K562 (cell line): ENCODE measurements at regions not wholly inside any gene's neighbourhood (a gene's known extent, or its start where the extent isn't known, plus 50 kb on each side); places are given as distances from the start of the nearest gene placed in this dataset.

Source experiments
- ATAC-seq: fragments of 200-7000 bp; cut with Tn5 transposase; 3 replicates; pipeline ENCODE4 v1.9.1; 2020; ENCODE audit warnings: moderate library complexity
- BruUV-seq: library from RNA; stranded (reverse); fragments of 400-500 nt; replicated peaks from 2 replicates; lab custom pipeline; 2021; lab: Mats Ljungman, UMichigan
- CTCF ChIA-PET: fragments of 300-600 bp; formaldehyde crosslinking; extraction: SDS; loops from one replicate; lab custom pipeline; 2021; ENCODE audit warnings: low intra/inter-chr PET ratio; lab: Yijun Ruan, JAX
- POLR2A ChIA-PET: fragments of 300-600, 350-650 bp; sonication (Branson Sonifier 250); formaldehyde crosslinking; extraction: SDS; loops from one replicate; lab custom pipeline; 2021; ENCODE audit warnings: antibody characterized with exemption, inconsistent platforms; lab: Yijun Ruan, JAX
- DNase-seq, 4 experiments: peaks; one replicate each; pipeline versions ENCODE4 v3.0.0 to v3.0.0-alpha.2; 2011 to 2018; ENCODE audit warnings: low spot score in 3 of 4, mixed read lengths in 3 of 4; ENCODE audit errors: extremely low read depth in 1 of 4
- FAIRE-seq: peaks from 2 replicates; lab custom pipeline; 2011; peaks lifted over from hg19 to GRCh38; lab: Jason Lieb, UNC
- H2AFZ ChIP-seq: 2 replicates; pipeline ENCODE4 v1.6.0; 2011; ENCODE audit warnings: low read depth, low read length, control low read depth, inconsistent platforms
- H3K27ac ChIP-seq: fragments of 200-600 bp; 3 replicates; pipeline ENCODE4 v1.8.0; 2011; ENCODE audit warnings: low read depth, mild to moderate bottlenecking, control low read depth, inconsistent platforms, low read length, moderate library complexity, mixed read lengths; ENCODE audit errors: extremely low read depth
- H3K27me3 ChIP-seq, 2 experiments: fragments of 300-600 bp in 1 of 2; 2 replicates in 1 of 2; 3 replicates in 1 of 2; pipeline versions ENCODE4 v1.6.0 to v1.8.0; 2011; ENCODE audit warnings: inconsistent platforms in 2 of 2, low read length in 2 of 2, mild to moderate bottlenecking in 1 of 2, mixed read lengths in 1 of 2, moderate library complexity in 1 of 2; ENCODE audit not compliant: control insufficient read depth in 2 of 2, insufficient read depth in 2 of 2
- H3K36me3 ChIP-seq: fragments of 300-600 bp; 3 replicates; pipeline ENCODE4 v1.8.0; 2011; ENCODE audit warnings: mild to moderate bottlenecking, low read length, inconsistent platforms; ENCODE audit not compliant: control insufficient read depth, insufficient read depth
- H3K4me1 ChIP-seq, 2 experiments: fragments of 200-600 bp in 1 of 2; replicated peaks in 1 of 2; 2 replicates in 1 of 2; 3 replicates in 1 of 2; pipeline versions ENCODE4 v1.5.1 to v1.8.0; 2011; ENCODE audit warnings: inconsistent platforms in 2 of 2, low read length in 2 of 2, mild to moderate bottlenecking in 1 of 2, mixed read lengths in 1 of 2, moderate library complexity in 1 of 2; ENCODE audit not compliant: control insufficient read depth in 2 of 2, insufficient read depth in 2 of 2
- H3K4me2 ChIP-seq: 2 replicates; pipeline ENCODE4 v1.6.1; 2011; ENCODE audit warnings: low read length, control low read depth, inconsistent platforms, mixed read lengths; ENCODE audit not compliant: insufficient read depth
- H3K4me3 ChIP-seq: fragments of 200-600 bp; sonication (generic), shearing (Covaris generic); 2 replicates; pipeline ENCODE4 v1.5.1; 2016; ENCODE audit warnings: control low read depth, inconsistent platforms
- H3K79me2 ChIP-seq: fragments of 200-600 bp; 3 replicates; pipeline ENCODE4 v1.8.0; 2011; ENCODE audit warnings: low read length, inconsistent platforms; ENCODE audit not compliant: control insufficient read depth, insufficient read depth
- H3K9ac ChIP-seq, 2 experiments: 2 replicates each; pipeline versions ENCODE4 v1.6.0 to v1.6.1; 2011; ENCODE audit warnings: low read depth in 2 of 2, low read length in 2 of 2, control low read depth in 1 of 2, inconsistent platforms in 1 of 2, mild to moderate bottlenecking in 1 of 2, mixed read lengths in 1 of 2; ENCODE audit not compliant: insufficient read depth in 1 of 2
- H3K9me1 ChIP-seq: one replicate; pipeline ENCODE4 v1.6.0; 2011; ENCODE audit warnings: inconsistent platforms, mild to moderate bottlenecking, low read length, moderate library complexity; ENCODE audit not compliant: control insufficient read depth, insufficient read depth
- H3K9me3 ChIP-seq: replicated peaks from 2 replicates; pipeline ENCODE4 v1.5.1; 2011; ENCODE audit warnings: low read depth, low read length, inconsistent platforms; ENCODE audit not compliant: control insufficient read depth, insufficient read depth
- H4K20me1 ChIP-seq: replicated peaks from 2 replicates; pipeline ENCODE4 v1.6.1; 2011; ENCODE audit warnings: low read length, inconsistent platforms, mixed read lengths; ENCODE audit not compliant: control insufficient read depth, insufficient read depth
- CBX1 ChIP-seq: sonication (generic); IDR thresholded peaks from 2 replicates; pipeline ENCODE4 v1.6.1; 2016; ENCODE audit warnings: antibody characterized with exemption, low read depth, mild to moderate bottlenecking
- CCAR2 ChIP-seq: fragments of 200-400 bp; formaldehyde crosslinking; IDR thresholded peaks from 2 replicates; pipeline ENCODE4 v1.6.1; 2017; ENCODE audit warnings: mild to moderate bottlenecking, low read depth, low read length
- COPS2 ChIP-seq: fragments of 450-650 bp; conservative IDR thresholded peaks from 2 replicates; pipeline ENCODE4 v1.6.1; 2016; ENCODE audit warnings: mild to moderate bottlenecking, moderate library complexity
- E2F3 ChIP-seq: fragments of 250-450 bp; sonication (Bioruptor Pico); IDR thresholded peaks from 2 replicates; pipeline ENCODE4 v1.4.0; 2020; ENCODE audit warnings: mild to moderate bottlenecking
- FOXK1 ChIP-seq: sonication (generic); formaldehyde crosslinking; IDR thresholded peaks from 2 replicates; pipeline ENCODE4 v1.8.0; 2022; ENCODE audit warnings: missing genetic modification reagents, mild to moderate bottlenecking, borderline replicate concordance
- HDAC8 ChIP-seq: fragments of 450-650 bp; IDR thresholded peaks from 2 replicates; pipeline ENCODE4 v1.6.1; 2016; ENCODE audit warnings: mild to moderate bottlenecking, missing genetic modification characterization, moderate library complexity, missing compliant biosample characterization
- HNRNPL ChIP-seq: fragments of 200-400 bp; formaldehyde crosslinking; IDR thresholded peaks from 2 replicates; pipeline ENCODE4 v1.6.1; 2017; ENCODE audit warnings: low read depth, mild to moderate bottlenecking, low read length
- NFXL1 ChIP-seq: fragments of 450-650 bp; formaldehyde crosslinking; IDR thresholded peaks from 2 replicates; pipeline ENCODE4 v1.4.0; 2021; ENCODE audit warnings: mild to moderate bottlenecking
- NONO ChIP-seq, 2 experiments: fragments of 200-400 bp in 1 of 2; fragments of 450-650 bp in 1 of 2; formaldehyde crosslinking in 1 of 2; IDR thresholded peaks; 2 replicates each; pipeline ENCODE4 v1.6.1; 2017; ENCODE audit warnings: low read depth in 2 of 2, mild to moderate bottlenecking in 2 of 2, moderate library complexity in 2 of 2, low read length in 1 of 2
- PYGO2 ChIP-seq: fragments of 450-650 bp; IDR thresholded peaks from 2 replicates; pipeline ENCODE4 v1.6.1; 2016; ENCODE audit warnings: mild to moderate bottlenecking, missing genetic modification characterization, moderate library complexity, missing compliant biosample characterization
- SAFB2 ChIP-seq: fragments of 200-400 bp; formaldehyde crosslinking; IDR thresholded peaks from 2 replicates; pipeline ENCODE4 v1.6.1; 2018; ENCODE audit warnings: borderline replicate concordance, low read length, low read depth, moderate library complexity; ENCODE audit not compliant: severe bottlenecking
- SMARCA5 ChIP-seq: fragments of 450-650 bp; IDR thresholded peaks from 2 replicates; pipeline ENCODE4 v1.6.1; 2016
- SPI1 ChIP-seq: IDR thresholded peaks from 2 replicates; pipeline ENCODE4 v1.6.1; 2011; ENCODE audit warnings: low read depth, low read length, control low read depth, borderline replicate concordance
- SRSF1 ChIP-seq: fragments of 200-400 bp; formaldehyde crosslinking; IDR thresholded peaks from 2 replicates; pipeline ENCODE4 v1.6.1; 2017; ENCODE audit warnings: mild to moderate bottlenecking, low read depth, low read length, moderate library complexity
- SRSF9 ChIP-seq: fragments of 200-400 bp; formaldehyde crosslinking; IDR thresholded peaks from 2 replicates; pipeline ENCODE4 v1.6.1; 2017; ENCODE audit warnings: low read depth, low read length, borderline replicate concordance
- STAT5A ChIP-seq: IDR thresholded peaks from 2 replicates; pipeline ENCODE4 v1.6.1; 2012; ENCODE audit warnings: low read length, inconsistent platforms, borderline replicate concordance
- TEAD4 ChIP-seq, 2 experiments: sonication (generic) in 1 of 2; formaldehyde crosslinking in 1 of 2; IDR thresholded peaks; 2 replicates each; pipeline versions ENCODE4 v1.6.1 to v1.8.0; 2012 to 2022; ENCODE audit warnings: borderline replicate concordance in 1 of 2, inconsistent platforms in 1 of 2, low read length in 1 of 2, mild to moderate bottlenecking in 1 of 2, missing genetic modification reagents in 1 of 2
- ZBTB34 ChIP-seq: fragments of 250-450 bp; sonication (Bioruptor Pico); IDR thresholded peaks from 2 replicates; pipeline ENCODE4 v1.8.0; 2021; ENCODE audit warnings: mild to moderate bottlenecking, moderate library complexity
- ZBTB7A ChIP-seq: IDR thresholded peaks from 2 replicates; pipeline ENCODE4 v1.6.1; 2011; ENCODE audit warnings: low read depth, mild to moderate bottlenecking, low read length, moderate library complexity, borderline replicate concordance; ENCODE audit not compliant: control insufficient read depth
- ZNF512 ChIP-seq: IDR thresholded peaks from 2 replicates; pipeline ENCODE4 v1.6.1; 2016; ENCODE audit warnings: missing genetic modification characterization, missing compliant biosample characterization
- in situ Hi-C: fragments of 300-500 bp; cut with MboI; formaldehyde crosslinking; loops from 4 replicates; pipeline ENCODE4 v1.15.0; 2018; ENCODE audit warnings: inconsistent platforms, mixed read lengths
- intact Hi-C: fragments of 100-400 bp; cut with micrococcal nuclease; formaldehyde crosslinking; loops from 2 replicates; pipeline ENCODE4 v1.14.2; 2022

- Histone ChIP-seq H3K4me1 (no peaks in the 10 kb centered on the region), H3K4me2 (no peak overlapping the region), H3K9me3 (no peaks in the 10 kb centered on the region), H3K4me3 (no peak overlapping the region), H3K79me2 (no peaks in the 10 kb centered on the region), H3K27me3 (no peaks in the 10 kb centered on the region), H2AFZ (no peak overlapping the region), H3K27ac (no peak overlapping the region), H4K20me1 (no peaks in the 10 kb centered on the region), H3K36me3 (no peaks in the 10 kb centered on the region), H3K9ac (no peak overlapping the region), H3K9me1 (no peaks in the 10 kb centered on the region)
- TF ChIP-seq SAFB2 (no peak), PYGO2 (tag) (no peak), E2F3 (CRISPR knock-in tag) (no peak), SPI1 (no peak), SMARCA5 (no peak), NFXL1 (CRISPR knock-in tag) (no peak), TEAD4 (IDR thresholded peaks at IDR 0.05; ENCODE audit: low read length) (no peak), TEAD4 (CRISPR knock-in tag; IDR thresholded peaks at IDR 0.05; ENCODE audit: borderline replicate concordance) (no peak), HDAC8 (no peak), NONO (IDR thresholded peaks at IDR 0.05; ENCODE audit: low read depth in 2 of 2, low read length in 1 of 2) (no peak), ZNF512 (tag) (no peak), CBX1 (no peak), COPS2 (no peak), ZBTB7A (no peak), FOXK1 (CRISPR knock-in tag) (no peak), ZBTB34 (no peak), STAT5A (no peak), HNRNPL (no peak), SRSF1 (no peak), SRSF9 (no peak), CCAR2 (no peak)
- DNase-seq (no peak), ATAC-seq (no peak), FAIRE-seq (no peak)
- intact Hi-C loops (no loop called here), in situ Hi-C loops (no loop called here)
- BruUV-seq, result no TSS peak
- CTCF ChIA-PET, result no interaction called here
- POLR2A ChIA-PET, result no interaction called here
These were observed 615.4 kb upstream of the GRID2 start for GRCh38 chr4:91688413-91688812.
